Loucy (cell line): ENCODE measurements at regions not wholly inside any gene's neighbourhood (a gene's known extent, or its start where the extent isn't known, plus 50 kb on each side); places are given as distances from the start of the nearest gene placed in this dataset.
"Not testable (repeated sequence)": the region's sequence is repeated elsewhere in the genome, so short reads cannot be mapped to it uniquely, and the experiment has no call there.

Source experiments
- H2AFZ ChIP-seq: fragments of 200-600 bp; sonication (generic); 2 replicates; pipeline ENCODE4 v1.6.0; 2016; ENCODE audit warnings: antibody characterized with exemption, mild to moderate bottlenecking, low read length, moderate library complexity
- H3F3A ChIP-seq: fragments of 200-600 bp; 2 replicates; pipeline ENCODE4 v1.6.0; 2016; ENCODE audit warnings: antibody characterized with exemption, low read depth, mild to moderate bottlenecking
- H3K27me3 ChIP-seq: fragments of 200-600 bp; sonication (generic); 2 replicates; pipeline ENCODE4 v1.6.1; 2014; ENCODE audit warnings: low read length, mild to moderate bottlenecking; ENCODE audit not compliant: insufficient read depth, poor library complexity, severe bottlenecking
- H3K36me3 ChIP-seq: fragments of 200-600 bp; sonication (generic); 2 replicates; pipeline ENCODE4 v1.6.1; 2016; ENCODE audit warnings: low read length; ENCODE audit not compliant: insufficient read depth
- H3K4me1 ChIP-seq: fragments of 200-600 bp; sonication (generic); 2 replicates; pipeline ENCODE4 v1.5.1; 2014; ENCODE audit warnings: low read length, mild to moderate bottlenecking; ENCODE audit not compliant: insufficient read depth, poor library complexity, severe bottlenecking
- H3K4me2 ChIP-seq: fragments of 200-600 bp; sonication (generic); 2 replicates; pipeline ENCODE4 v1.6.0; 2014; ENCODE audit warnings: antibody characterized with exemption, low read length, low read depth, mild to moderate bottlenecking; ENCODE audit not compliant: poor library complexity, severe bottlenecking
- H3K4me3 ChIP-seq: fragments of 200-600 bp; sonication (generic); 2 replicates; pipeline ENCODE4 v1.5.1; 2014; ENCODE audit warnings: low read length, mild to moderate bottlenecking, mixed read lengths; ENCODE audit not compliant: poor library complexity, severe bottlenecking
- H3K79me2 ChIP-seq: fragments of 200-600 bp; sonication (generic); 2 replicates; pipeline ENCODE4 v1.6.1; 2014; ENCODE audit warnings: low read length; ENCODE audit not compliant: insufficient read depth
- H3K9ac ChIP-seq: fragments of 200-600 bp; sonication (generic); 2 replicates; pipeline ENCODE4 v1.6.0; 2014; ENCODE audit warnings: mild to moderate bottlenecking, low read depth, low read length, moderate library complexity; ENCODE audit not compliant: poor library complexity, severe bottlenecking
- H3K9me2 ChIP-seq: fragments of 200-600 bp; sonication (generic); replicated peaks from 2 replicates; pipeline ENCODE4 v1.6.1; 2016; ENCODE audit warnings: low read depth, low read length, mixed read lengths
- H3K9me3 ChIP-seq: fragments of 200-600 bp; sonication (generic); 2 replicates; pipeline ENCODE4 v1.6.1; 2014; ENCODE audit warnings: mild to moderate bottlenecking, antibody characterized with exemption, low read length, low read depth; ENCODE audit not compliant: insufficient read depth
- H4K20me1 ChIP-seq: fragments of 200-600 bp; sonication (generic); 2 replicates; pipeline ENCODE4 v1.6.0; 2014; ENCODE audit warnings: antibody characterized with exemption, low read length, mild to moderate bottlenecking; ENCODE audit not compliant: insufficient read depth, poor library complexity, severe bottlenecking

- not testable (repeated sequence) for H3F3A ChIP-seq, H3K9me3 ChIP-seq, H3K9me2 ChIP-seq, H3K4me1 ChIP-seq, H3K4me2 ChIP-seq, H3K79me2 ChIP-seq, H3K27me3 ChIP-seq, H3K36me3 ChIP-seq, H3K9ac ChIP-seq, H4K20me1 ChIP-seq, H3K4me3 ChIP-seq, H2AFZ ChIP-seq
These were observed 115.0 kb upstream of the NBPF9 start for GRCh38 chr1:149218080-149218988.

GRCh38 chr1:149219539-149219938, 116.2 kb upstream of the NBPF9 start:
- H3K36me3 ChIP-seq, H3K79me2 ChIP-seq, H3F3A ChIP-seq, H3K4me3 ChIP-seq, H3K9ac ChIP-seq, H3K9me3 ChIP-seq, H4K20me1 ChIP-seq, H3K27me3 ChIP-seq, H2AFZ ChIP-seq, H3K9me2 ChIP-seq, H3K4me1 ChIP-seq, H3K4me2 ChIP-seq: not testable (repeated sequence)

- H4K20me1 ChIP-seq, H3K4me3 ChIP-seq, H2AFZ ChIP-seq, H3K9me2 ChIP-seq, H3K27me3 ChIP-seq, H3K9me3 ChIP-seq, H3K9ac ChIP-seq, H3K4me2 ChIP-seq, H3K79me2 ChIP-seq, H3K36me3 ChIP-seq, H3K4me1 ChIP-seq, H3F3A ChIP-seq: not testable (repeated sequence)
These were observed 117.2 kb upstream of the NBPF9 start for GRCh38 chr1:149220463-149221074.

- H4K20me1 ChIP-seq, H3K36me3 ChIP-seq, H3K4me3 ChIP-seq, H3K9ac ChIP-seq, H3K9me3 ChIP-seq, H3F3A ChIP-seq, H3K27me3 ChIP-seq, H3K9me2 ChIP-seq, H3K79me2 ChIP-seq, H3K4me2 ChIP-seq, H3K4me1 ChIP-seq, H2AFZ ChIP-seq: not testable (repeated sequence)
These were observed 124.7 kb upstream of the NBPF9 start for GRCh38 chr1:149227933-149228665.

- H3K27me3 ChIP-seq, H3K79me2 ChIP-seq, H3K9me3 ChIP-seq, H3K4me1 ChIP-seq, H3K9ac ChIP-seq, H3K4me2 ChIP-seq, H3F3A ChIP-seq, H2AFZ ChIP-seq, H3K36me3 ChIP-seq, H3K9me2 ChIP-seq, H3K4me3 ChIP-seq, H4K20me1 ChIP-seq: not testable (repeated sequence)
These were observed 125.6 kb upstream of the NBPF9 start for GRCh38 chr1:149228672-149229585.

- not testable (repeated sequence) for H3K4me3 ChIP-seq, H3K79me2 ChIP-seq, H3F3A ChIP-seq, H3K4me1 ChIP-seq, H3K9me2 ChIP-seq, H3K9ac ChIP-seq, H4K20me1 ChIP-seq, H3K27me3 ChIP-seq, H3K4me2 ChIP-seq, H3K9me3 ChIP-seq, H3K36me3 ChIP-seq, H2AFZ ChIP-seq
These were observed 126.5 kb upstream of the NBPF9 start for GRCh38 chr1:149229813-149230212.
